Trophoblast cell (in vitro differentiated cells and primary cell): ENCODE measurements at regions not wholly inside any gene's neighbourhood (a gene's known extent, or its start where the extent isn't known, plus 50 kb on each side); places are given as distances from the start of the nearest gene placed in this dataset.
"Not testable (repeated sequence)": the region's sequence is repeated elsewhere in the genome, so short reads cannot be mapped to it uniquely, and the experiment has no call there.

Experiments used
- DNase-seq, 2 donors: peaks; one replicate each; pipeline ENCODE4 v3.0.0-alpha.2; 2016
- H2AFZ ChIP-seq: 2 replicates; pipeline ENCODE4 v1.6.1; 2013; ENCODE audit warnings: low read length, moderate library complexity, mild to moderate bottlenecking; ENCODE audit not compliant: insufficient read depth, poor library complexity
- H2AK5ac ChIP-seq: 2 replicates; pipeline ENCODE4 v1.6.1; 2013; ENCODE audit warnings: mild to moderate bottlenecking, low read length
- H2BK120ac ChIP-seq: 2 replicates; pipeline ENCODE4 v1.6.1; 2013; ENCODE audit warnings: low read length, mild to moderate bottlenecking, moderate library complexity; ENCODE audit not compliant: insufficient read depth, poor library complexity
- H2BK12ac ChIP-seq: 2 replicates; pipeline ENCODE4 v1.6.1; 2013; ENCODE audit warnings: mild to moderate bottlenecking, low read length, moderate library complexity
- H2BK5ac ChIP-seq: 2 replicates; pipeline ENCODE4 v1.6.1; 2013; ENCODE audit warnings: low read length, low read depth, moderate library complexity, mild to moderate bottlenecking; ENCODE audit not compliant: poor library complexity
- H3K14ac ChIP-seq: 2 replicates; pipeline ENCODE4 v1.6.1; 2013; ENCODE audit warnings: mild to moderate bottlenecking, low read length
- H3K18ac ChIP-seq: 2 replicates; pipeline ENCODE4 v1.6.1; 2013; ENCODE audit warnings: mild to moderate bottlenecking, low read length
- H3K23ac ChIP-seq: 2 replicates; pipeline ENCODE4 v1.6.1; 2013; ENCODE audit warnings: low read length
- H3K27ac ChIP-seq: 2 replicates; pipeline ENCODE4 v1.5.1; 2013; ENCODE audit warnings: low read depth, mild to moderate bottlenecking, inconsistent platforms, low read length, moderate library complexity
- H3K27me3 ChIP-seq: 2 replicates; pipeline ENCODE4 v1.6.1; 2013; ENCODE audit warnings: inconsistent platforms, mild to moderate bottlenecking, low read length, moderate library complexity; ENCODE audit not compliant: insufficient read depth
- H3K36me3 ChIP-seq, 2 experiments: 1 replicate in 1 of 2; 2 replicates in 1 of 2; pipeline ENCODE4 v1.6.1; 2013; ENCODE audit warnings: low read length in 2 of 2, mild to moderate bottlenecking in 2 of 2, moderate library complexity in 1 of 2; ENCODE audit not compliant: insufficient read depth in 2 of 2, control insufficient read depth in 1 of 2
- H3K4ac ChIP-seq: 2 replicates; pipeline ENCODE4 v1.6.1; 2013; ENCODE audit warnings: low read depth, mild to moderate bottlenecking, low read length, moderate library complexity
- H3K4me1 ChIP-seq, 2 experiments: 1 replicate in 1 of 2; 2 replicates in 1 of 2; pipeline ENCODE4 v1.6.1; 2013; ENCODE audit warnings: low read length in 2 of 2, mild to moderate bottlenecking in 2 of 2, moderate library complexity in 1 of 2; ENCODE audit not compliant: insufficient read depth in 2 of 2, control insufficient read depth in 1 of 2
- H3K4me2 ChIP-seq: 2 replicates; pipeline ENCODE4 v1.6.1; 2013; ENCODE audit warnings: inconsistent platforms, mild to moderate bottlenecking, low read length, moderate library complexity
- H3K4me3 ChIP-seq: 2 replicates; pipeline ENCODE4 v1.5.1; 2013; ENCODE audit warnings: mild to moderate bottlenecking, low read depth, low read length, inconsistent platforms
- H3K79me1 ChIP-seq: one replicate; pipeline ENCODE4 v1.6.1; 2013; ENCODE audit warnings: low read length
- H3K79me2 ChIP-seq: 2 replicates; pipeline ENCODE4 v1.6.1; 2013; ENCODE audit warnings: low read length, mild to moderate bottlenecking; ENCODE audit not compliant: control insufficient read depth, insufficient read depth, poor library complexity
- H3K9ac ChIP-seq: 2 replicates; pipeline ENCODE4 v1.6.1; 2013; ENCODE audit warnings: mild to moderate bottlenecking, low read length
- H3K9me3 ChIP-seq: 2 replicates; pipeline ENCODE4 v1.6.1; 2013; ENCODE audit warnings: low read depth, mild to moderate bottlenecking, control low read depth, inconsistent platforms, low read length; ENCODE audit not compliant: insufficient read depth
- H4K12ac ChIP-seq: 2 replicates; pipeline ENCODE4 v1.6.1; 2013; ENCODE audit warnings: low read depth, mild to moderate bottlenecking, low read length, moderate library complexity
- H4K8ac ChIP-seq: 2 replicates; pipeline ENCODE4 v1.6.1; 2013; ENCODE audit warnings: low read depth, mild to moderate bottlenecking, low read length, moderate library complexity
- H4K91ac ChIP-seq: one replicate; pipeline ENCODE4 v1.6.1; 2013; ENCODE audit warnings: low read depth, mild to moderate bottlenecking, low read length, moderate library complexity
- WGBS: extraction: QIAGEN DNeasy Blood & Tissue Kit; methylation state at CpG from one replicate; pipeline ENCODE4 v1.1.7; 2013; ENCODE audit warnings: missing lambda C conversion rate; ENCODE audit not compliant: insufficient read length, insufficient coverage; ENCODE audit errors: extremely low coverage; 5-methylcytosine and 5-hydroxymethylcytosine counted together

DNA sequence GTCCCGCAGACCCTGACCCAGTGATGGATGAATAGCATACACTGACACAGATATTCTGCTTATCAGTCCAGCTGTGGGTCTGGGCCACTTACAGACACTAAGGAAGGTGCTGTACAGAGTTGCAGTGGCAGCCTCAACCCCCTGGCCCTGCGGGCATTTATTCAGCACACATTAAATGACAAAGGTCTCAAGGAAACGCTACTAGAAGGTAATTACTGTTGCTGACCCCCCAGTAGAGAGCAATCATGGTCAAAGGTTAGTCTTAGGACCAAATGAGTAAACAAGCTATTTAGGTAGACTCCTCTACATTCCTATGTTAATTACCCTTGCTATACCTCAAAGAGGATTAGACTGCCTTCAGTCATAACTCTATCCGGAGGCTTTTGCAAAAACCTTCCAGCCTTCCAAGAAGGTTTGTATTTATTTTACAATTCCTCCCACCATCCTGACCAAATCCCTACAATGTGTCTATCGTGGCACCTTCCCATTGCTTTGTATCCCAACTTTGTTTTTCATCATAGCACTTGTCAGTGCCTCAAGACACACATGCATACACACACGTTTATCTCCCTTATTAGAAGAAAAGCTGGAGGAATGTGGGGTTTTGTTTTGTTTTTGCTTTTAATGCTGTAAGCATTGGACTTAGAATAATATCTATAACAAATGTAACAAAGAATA, 227.9 kb downstream of the PYDC2 start:
- no peaks in the 10 kb centered on the region for H3K79me2 ChIP-seq
- H3K4ac ChIP-seq = no peak overlapping the region
- H4K12ac ChIP-seq = no peak overlapping the region
- no peaks in the 10 kb centered on the region for H3K79me1 ChIP-seq
- no peak for DNase-seq
- H2BK5ac ChIP-seq = no peak overlapping the region
- no peak overlapping the region for H2AFZ ChIP-seq
- no peaks in the 10 kb centered on the region for H3K27me3 ChIP-seq
- H3K4me2 ChIP-seq = no peak overlapping the region
- H3K4me1 ChIP-seq = peaks cover 0 to 3% of the 10 kb centered on the region in 2 experiments
- H3K9me3 ChIP-seq = no peaks in the 10 kb centered on the region
- H4K8ac ChIP-seq = no peak overlapping the region
- H3K23ac ChIP-seq = no peak overlapping the region
- H3K36me3 ChIP-seq = no peaks in the 10 kb centered on the region
- no peak overlapping the region for H2AK5ac ChIP-seq
- no peak overlapping the region for H4K91ac ChIP-seq
- no peak overlapping the region for H2BK12ac ChIP-seq
- no peak overlapping the region for H2BK120ac ChIP-seq
- no peak overlapping the region for H3K9ac ChIP-seq
- no peak overlapping the region for H3K14ac ChIP-seq
- WGBS = no CpG with 5 or more reads among the region's 6 CpGs
- H3K4me3 ChIP-seq = no peak overlapping the region
- H3K18ac ChIP-seq = no peak overlapping the region
- no peak overlapping the region for H3K27ac ChIP-seq

- H3K79me1 ChIP-seq, H3K18ac ChIP-seq: not testable (repeated sequence)
Measured at GRCh38 chr3:191691184-191691583, 230.2 kb downstream of the PYDC2 start.

GRCh38 chr3:191695131-191695814, 234.3 kb downstream of the PYDC2 start:
- H4K91ac ChIP-seq = no peak overlapping the region
- H2BK12ac ChIP-seq = no peak overlapping the region
- no peak overlapping the region for H2AFZ ChIP-seq
- DNase-seq = no peak
- H2BK120ac ChIP-seq = no peak overlapping the region
- H2BK5ac ChIP-seq = no peak overlapping the region
- H3K4ac ChIP-seq = no peak overlapping the region
- no peak overlapping the region for H4K8ac ChIP-seq
- H3K23ac ChIP-seq = no peak overlapping the region
- H2AK5ac ChIP-seq = no peak overlapping the region
- no peaks in the 10 kb centered on the region for H3K27me3 ChIP-seq
- H3K4me1 ChIP-seq = no peaks in the 10 kb centered on the region
- H3K4me3 ChIP-seq = no peak overlapping the region
- H3K27ac ChIP-seq = no peak overlapping the region
- H3K79me1 ChIP-seq = no peaks in the 10 kb centered on the region
- H3K36me3 ChIP-seq = no peaks in the 10 kb centered on the region
- H3K79me2 ChIP-seq = no peaks in the 10 kb centered on the region
- no peak overlapping the region for H3K9ac ChIP-seq
- no peak overlapping the region for H4K12ac ChIP-seq
- WGBS = no CpG with 5 or more reads among the region's 7 CpGs
- H3K14ac ChIP-seq = no peak overlapping the region
- H3K18ac ChIP-seq = no peak overlapping the region
- no peaks in the 10 kb centered on the region for H3K9me3 ChIP-seq
- H3K4me2 ChIP-seq = no peak overlapping the region

More at GRCh38 chr3:191691184-191691583, 230.2 kb downstream of the PYDC2 start:
- not testable (repeated sequence) for H2AK5ac ChIP-seq, H4K8ac ChIP-seq, H3K23ac ChIP-seq, H2BK5ac ChIP-seq, H3K4ac ChIP-seq, H3K4me1 ChIP-seq, H3K4me2 ChIP-seq, H3K36me3 ChIP-seq, H3K14ac ChIP-seq, H3K9me3 ChIP-seq, H3K27ac ChIP-seq, H4K12ac ChIP-seq, H4K91ac ChIP-seq, H2BK120ac ChIP-seq, H3K9ac ChIP-seq, H3K27me3 ChIP-seq, H3K4me3 ChIP-seq, H3K79me2 ChIP-seq, H2BK12ac ChIP-seq, H2AFZ ChIP-seq
- peak in 1 of 2 donors; percentile 31 for DNase-seq
- no CpG with 5 or more reads among the region's 3 CpGs for WGBS

DNA sequence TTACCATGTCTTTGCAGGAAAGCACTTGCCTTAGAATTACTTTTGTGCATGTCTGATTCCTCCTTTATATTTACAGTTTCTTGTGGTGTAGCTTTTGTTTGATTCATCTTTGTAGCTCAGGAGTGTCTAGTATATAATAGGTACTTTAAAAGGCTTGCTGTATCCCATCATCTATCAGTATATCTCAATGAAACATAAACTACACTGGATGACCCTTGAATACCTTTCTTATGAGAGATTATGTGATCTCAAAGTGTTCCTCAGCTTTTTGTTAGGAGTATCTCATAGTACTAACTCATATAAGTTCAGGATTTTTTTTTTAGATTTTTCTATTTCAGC, 234.8 kb downstream of the PYDC2 start:
- DNase-seq = no peak
- no peaks in the 10 kb centered on the region for H3K36me3 ChIP-seq
- no peak overlapping the region for H3K4me2 ChIP-seq

More for the DNA sequence above, 234.8 kb downstream of the PYDC2 start:
- H2AK5ac ChIP-seq = no peak overlapping the region
- H3K23ac ChIP-seq = no peak overlapping the region
- H3K79me1 ChIP-seq = no peaks in the 10 kb centered on the region
- H2BK120ac ChIP-seq = no peak overlapping the region
- H3K27ac ChIP-seq = no peak overlapping the region
- no peaks in the 10 kb centered on the region for H3K27me3 ChIP-seq
- H2BK12ac ChIP-seq = no peak overlapping the region
- no peak overlapping the region for H4K12ac ChIP-seq
- no peak overlapping the region for H3K4me3 ChIP-seq
- no peak overlapping the region for H2AFZ ChIP-seq
- H4K8ac ChIP-seq = no peak overlapping the region
- no peak overlapping the region for H3K18ac ChIP-seq
- H3K14ac ChIP-seq = no peak overlapping the region
- H3K9ac ChIP-seq = no peak overlapping the region
- no peak overlapping the region for H2BK5ac ChIP-seq
- H3K4ac ChIP-seq = no peak overlapping the region
- no peak overlapping the region for H4K91ac ChIP-seq
- no peaks in the 10 kb centered on the region for H3K4me1 ChIP-seq
- H3K9me3 ChIP-seq = no peaks in the 10 kb centered on the region
- H3K79me2 ChIP-seq = no peaks in the 10 kb centered on the region
